ENCODE measurements at regions not wholly inside any gene's neighbourhood (a gene's known extent, or its start where the extent isn't known, plus 50 kb on each side); places are given as distances from the start of the nearest gene placed in this dataset.

- dilution Hi-C loops (cut with MboI; ENCODE audit: extremely low pct_ligation_motif_present, low sequenced_read_pairs): no loop called here
- no peaks in the 10 kb centered on the region for H3K9me3 ChIP-seq (replicated peaks; ENCODE audit: control insufficient read depth, insufficient read depth, low read length)
- H3K4me3 ChIP-seq (replicated peaks in 1 of 3; ENCODE audit: insufficient read depth in 1 of 3, low read depth in 1 of 3, low read length in 3 of 3): no peak overlapping the region
- H3K79me2 ChIP-seq (ENCODE audit: control insufficient read depth, insufficient read depth, low read length): no peaks in the 10 kb centered on the region
- intact Hi-C loops (cut with micrococcal nuclease): no loop called here
- H3K27ac ChIP-seq (ENCODE audit: insufficient read depth, low read depth, low read length): no peak overlapping the region
- no peaks in the 10 kb centered on the region for H4K20me1 ChIP-seq (replicated peaks; ENCODE audit: control insufficient read depth, extremely low read depth, insufficient read depth, low read length)
- no peak for TF ChIP-seq MYC (IDR thresholded peaks at IDR 0.05; ENCODE audit: low read depth, low read length)
- TF ChIP-seq FOS (IDR thresholded peaks at IDR 0.05; ENCODE audit: borderline replicate concordance, insufficient read depth, low read length): no peak
- TF ChIP-seq EZH2 (IDR thresholded peaks at IDR 0.05; ENCODE audit: borderline replicate concordance, low read depth, low read length, severe bottlenecking): no peak
- TF ChIP-seq JUN (IDR thresholded peaks at IDR 0.05; ENCODE audit: borderline replicate concordance, insufficient read depth, insufficient read length, low read depth): no peak
- TF ChIP-seq POLR2AphosphoS5 (IDR thresholded peaks at IDR 0.05; ENCODE audit: insufficient read depth, low read depth, low read length): no peak
- no peak for TF ChIP-seq CTCF (IDR thresholded peaks at IDR 0.05; ENCODE audit: extremely low read depth in 1 of 2, insufficient read depth in 1 of 2, low read depth in 1 of 2, low read length in 2 of 2)
- TF ChIP-seq, protein P1, sequence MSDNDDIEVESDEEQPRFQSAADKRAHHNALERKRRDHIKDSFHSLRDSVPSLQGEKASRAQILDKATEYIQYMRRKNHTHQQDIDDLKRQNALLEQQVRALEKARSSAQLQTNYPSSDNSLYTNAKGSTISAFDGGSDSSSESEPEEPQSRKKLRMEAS (IDR thresholded peaks at IDR 0.05; ENCODE audit: insufficient read depth, insufficient read length): no peak
- no peak for TF ChIP-seq POLR2A (IDR thresholded peaks at IDR 0.05; ENCODE audit: low read depth, low read length)
- TF ChIP-seq GATA2 (IDR thresholded peaks at IDR 0.05; ENCODE audit: insufficient read depth, insufficient read length, low read depth, low read length): no peak
- H3K4me2 ChIP-seq (ENCODE audit: insufficient read depth, low read length): no peak overlapping the region
- peak; percentile 21 for DNase-seq (ENCODE audit: low read depth, low spot score)
- no peaks in the 10 kb centered on the region for H3K4me1 ChIP-seq (ENCODE audit: control insufficient read depth, extremely low read depth, insufficient read depth, low read length)
- no peaks in the 10 kb centered on the region for H3K9me1 ChIP-seq (replicated peaks; ENCODE audit: control insufficient read depth, extremely low read depth, insufficient read depth, low read length)
- FAIRE-seq: peak; percentile 38
- no peak overlapping the region for H3K9ac ChIP-seq (replicated peaks; ENCODE audit: extremely low read depth, insufficient read depth, low read length)
- POLR2A ChIA-PET: no interaction called here
- CTCF ChIA-PET: interaction anchor here (1.2 to 2.2 kb wide), 2 partner anchors 8 to 26 kb away, joined by 4 to 17 read pairs; no protein-coding TSS in a partner anchor
- no TSS peak for BruUV-seq (replicated peaks)
- no peak overlapping the region for H2AFZ ChIP-seq (ENCODE audit: low read depth, low read length)
- H3K27me3 ChIP-seq (ENCODE audit: control insufficient read depth in 2 of 2, insufficient read depth in 2 of 2, low read length in 2 of 2): no peaks in the 10 kb centered on the region
- H3K36me3 ChIP-seq (ENCODE audit: control insufficient read depth in 2 of 2, extremely low read depth in 1 of 2, insufficient read depth in 2 of 2, low read length in 2 of 2): no peaks in the 10 kb centered on the region
Measured at GRCh38 chr1:185654199-185654951, 79.8 kb upstream of the HMCN1 start.

All from endothelial cell of umbilical vein (primary cell).